ENCODE measurements at regions not wholly inside any gene's neighbourhood (a gene's known extent, or its start where the extent isn't known, plus 50 kb on each side); places are given as distances from the start of the nearest gene placed in this dataset.

DNA sequence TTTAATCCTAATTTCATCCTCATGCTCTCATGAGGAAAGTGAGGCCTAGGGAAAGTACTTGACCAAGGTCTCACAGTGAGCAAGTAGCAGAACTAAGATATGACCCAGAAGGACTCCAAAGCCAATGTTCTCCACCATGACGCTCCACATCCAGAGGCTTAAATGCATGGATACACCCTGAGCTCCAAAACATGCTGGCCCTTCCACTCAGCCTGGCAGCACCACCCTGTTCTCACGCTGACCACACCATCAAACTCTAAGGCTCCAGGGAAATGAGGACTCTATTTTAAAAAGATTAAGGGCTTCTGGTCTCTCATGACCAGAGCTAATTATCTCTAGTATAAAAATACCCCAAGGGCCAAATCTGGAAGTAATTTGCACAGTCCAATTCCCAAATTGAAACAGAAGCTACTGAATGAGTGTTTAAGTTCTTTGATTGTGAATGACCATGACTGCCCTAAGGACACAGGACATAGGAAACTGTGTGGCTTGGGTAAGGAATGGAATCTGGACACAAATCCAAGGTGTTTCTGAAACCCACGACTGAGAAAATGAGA, 71.1 kb upstream of the ABLIM1 start:
- ChIA-PET RAD21 (ENCODE audit: low non-redundant PET in 1 of 2, low total read pairs in 2 of 2, uncharacterized antibody in 2 of 2, unreplicated experiment in 2 of 2) (no interaction called here), CTCF (interaction anchor here (1.4 kb wide), 1 partner anchor 57 kb away, joined by 3 read pairs; no protein-coding TSS in a partner anchor), POLR2A (no interaction called here)
- Histone ChIP-seq H3K79me2 (ENCODE audit: insufficient read depth, low read length) (no peaks in the 10 kb centered on the region), H3K27me3 (ENCODE audit: insufficient read depth, low read length) (no peaks in the 10 kb centered on the region), H2AFZ (ENCODE audit: low read depth, low read length, poor library complexity, severe bottlenecking) (no peak overlapping the region), H4K20me1 (ENCODE audit: insufficient read depth) (no peaks in the 10 kb centered on the region), H3K4me2 (ENCODE audit: low read length) (no peak overlapping the region), H3K4me1 (ENCODE audit: control insufficient read depth in 1 of 2, insufficient read depth in 2 of 2, low read length in 2 of 2) (no peaks in the 10 kb centered on the region), H3K27ac (ENCODE audit: low read depth, low read length) (no peak overlapping the region), H3K9ac (ENCODE audit: low read length) (no peak overlapping the region), H3K36me3 (ENCODE audit: control insufficient read depth in 1 of 2, insufficient read depth in 2 of 2, low read length in 2 of 2) (no peaks in the 10 kb centered on the region), H3K9me3 (ENCODE audit: control insufficient read depth in 1 of 2, insufficient read depth in 1 of 2, low read depth in 1 of 2, low read length in 2 of 2) (no peaks in the 10 kb centered on the region), H3K4me3 (replicated peaks in 1 of 2; ENCODE audit: low read depth in 1 of 2, low read length in 2 of 2) (no peak overlapping the region), H3K9me2 (ENCODE audit: insufficient read depth) (no peaks in the 10 kb centered on the region)
- no peak for ATAC-seq
- TF ChIP-seq RAD21 (IDR thresholded peaks at IDR 0.05; ENCODE audit: low read depth) (no peak), ATF3 (IDR thresholded peaks at IDR 0.05) (no peak), SIN3A (IDR thresholded peaks at IDR 0.05; ENCODE audit: low read depth) (no peak)
- DNase-seq (ENCODE audit: low read depth, low spot score), result no peak
- BruUV-seq (replicated peaks), result no TSS peak
- intact Hi-C loops (cut with micrococcal nuclease), result no loop called here

GRCh38 chr10:114730291-114730690, 72.2 kb upstream of the ABLIM1 start:
- intact Hi-C loops (cut with micrococcal nuclease), result no loop called here
- BruUV-seq (replicated peaks), result no TSS peak
- no peaks in the 10 kb centered on the region for H3K9me2 ChIP-seq (ENCODE audit: insufficient read depth)
- POLR2A ChIA-PET, result no interaction called here
- no peak overlapping the region for H2AFZ ChIP-seq (ENCODE audit: low read depth, low read length, poor library complexity, severe bottlenecking)
- RAD21 ChIA-PET (ENCODE audit: low non-redundant PET in 1 of 2, low total read pairs in 2 of 2, uncharacterized antibody in 2 of 2, unreplicated experiment in 2 of 2), result no interaction called here
- H4K20me1 ChIP-seq (ENCODE audit: insufficient read depth), result no peaks in the 10 kb centered on the region
- H3K27ac ChIP-seq (ENCODE audit: low read depth, low read length), result no peak overlapping the region
- no peaks in the 10 kb centered on the region for H3K9me3 ChIP-seq (ENCODE audit: control insufficient read depth in 1 of 2, insufficient read depth in 1 of 2, low read depth in 1 of 2, low read length in 2 of 2)
- ATAC-seq (no peak), DNase-seq (ENCODE audit: low read depth, low spot score) (no peak)
- H3K4me1 ChIP-seq (ENCODE audit: control insufficient read depth in 1 of 2, insufficient read depth in 2 of 2, low read length in 2 of 2), result no peaks in the 10 kb centered on the region
- no peak overlapping the region for H3K9ac ChIP-seq (ENCODE audit: low read length)
- no peak overlapping the region for H3K4me2 ChIP-seq (ENCODE audit: low read length)
- no peak overlapping the region for H3K4me3 ChIP-seq (replicated peaks in 1 of 2; ENCODE audit: low read depth in 1 of 2, low read length in 2 of 2)
- H3K36me3 ChIP-seq (ENCODE audit: control insufficient read depth in 1 of 2, insufficient read depth in 2 of 2, low read length in 2 of 2), result no peaks in the 10 kb centered on the region
- no peaks in the 10 kb centered on the region for H3K27me3 ChIP-seq (ENCODE audit: insufficient read depth, low read length)
- H3K79me2 ChIP-seq (ENCODE audit: insufficient read depth, low read length), result no peaks in the 10 kb centered on the region
- no peak for TF ChIP-seq ATF3 (IDR thresholded peaks at IDR 0.05)
- TF ChIP-seq SRF (IDR thresholded peaks at IDR 0.05; ENCODE audit: low read depth), result no peak
- no peak for TF ChIP-seq RAD21 (IDR thresholded peaks at IDR 0.05; ENCODE audit: low read depth)
- TF ChIP-seq POLR2A (IDR thresholded peaks at IDR 0.05; ENCODE audit: borderline replicate concordance, extremely low read depth, insufficient read depth, insufficient read length), result no peak
- TF ChIP-seq, protein P1, sequence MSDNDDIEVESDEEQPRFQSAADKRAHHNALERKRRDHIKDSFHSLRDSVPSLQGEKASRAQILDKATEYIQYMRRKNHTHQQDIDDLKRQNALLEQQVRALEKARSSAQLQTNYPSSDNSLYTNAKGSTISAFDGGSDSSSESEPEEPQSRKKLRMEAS (IDR thresholded peaks at IDR 0.05), result no peak
- TF ChIP-seq TCF7L2 (IDR thresholded peaks at IDR 0.05; ENCODE audit: borderline replicate concordance, extremely low read depth, insufficient read depth, insufficient read length), result no peak
- TF ChIP-seq CEBPB (IDR thresholded peaks at IDR 0.05; ENCODE audit: low read depth), result no peak
- CTCF ChIA-PET, result interaction anchor here (0.7 kb wide), 1 partner anchor 184 kb away, joined by 4 read pairs; no protein-coding TSS in a partner anchor
